SK-N-MC (cell line): ENCODE measurements at regions not wholly inside any gene's neighbourhood (a gene's known extent, or its start where the extent isn't known, plus 50 kb on each side); places are given as distances from the start of the nearest gene placed in this dataset.

Source experiments
- DNase-seq: peaks from one replicate; pipeline ENCODE4 v3.0.0-alpha.2; 2011; ENCODE audit warnings: low read depth, low spot score
- H3K27ac ChIP-seq: fragments of 200-600 bp; sonication (generic); 2 replicates; pipeline ENCODE4 v1.5.1; 2016; ENCODE audit warnings: mixed run types
- H3K36me3 ChIP-seq: fragments of 200-600 bp; sonication (generic); 2 replicates; pipeline ENCODE4 v1.6.1; 2017; ENCODE audit warnings: antibody characterized with exemption, low read length, mixed read lengths; ENCODE audit not compliant: insufficient read depth
- H3K4me3 ChIP-seq: fragments of 200-600 bp; sonication (generic); 2 replicates; pipeline ENCODE4 v1.5.1; 2016
- H3K9ac ChIP-seq: fragments of 200-600 bp; sonication (generic); 2 replicates; pipeline ENCODE4 v1.8.0; 2017; ENCODE audit warnings: mixed run types, mixed read lengths; ENCODE audit not compliant: insufficient read length
- H3K9me3 ChIP-seq: fragments of 200-600 bp; sonication (generic); 2 replicates; pipeline ENCODE4 v1.6.1; 2017; ENCODE audit warnings: low read depth, mild to moderate bottlenecking, antibody characterized with exemption, low read length, moderate library complexity, mixed read lengths
- EZH2 ChIP-seq: fragments of 200-600 bp; sonication (generic); IDR thresholded peaks from one replicate; pipeline ENCODE4 v1.6.1; 2017; ENCODE audit warnings: antibody characterized with exemption
- FOXP2 ChIP-seq: optimal IDR thresholded peaks from 2 replicates; pipeline ENCODE3; 2011; ENCODE audit warnings: mild to moderate bottlenecking, moderate library complexity; ENCODE audit not compliant: insufficient read depth; ENCODE audit errors: extremely low read length, control extremely low read depth
- POLR2AphosphoS5 ChIP-seq: IDR thresholded peaks from 2 replicates; pipeline ENCODE4 v1.6.1; 2012; ENCODE audit warnings: mild to moderate bottlenecking, low read depth, low read length, borderline replicate concordance

- Histone ChIP-seq H3K36me3 (no peaks in the 10 kb centered on the region), H3K4me3 (no peak overlapping the region), H3K27ac (no peak overlapping the region), H3K9ac (no peak overlapping the region), H3K9me3 (no peaks in the 10 kb centered on the region)
- no peak for DNase-seq
- TF ChIP-seq EZH2, result no peak
- TF ChIP-seq FOXP2, result no peak
- no peak for TF ChIP-seq POLR2AphosphoS5
Observed at GRCh38 chrX:38856670-38857265, 55.5 kb downstream of the MID1IP1 start.

DNA sequence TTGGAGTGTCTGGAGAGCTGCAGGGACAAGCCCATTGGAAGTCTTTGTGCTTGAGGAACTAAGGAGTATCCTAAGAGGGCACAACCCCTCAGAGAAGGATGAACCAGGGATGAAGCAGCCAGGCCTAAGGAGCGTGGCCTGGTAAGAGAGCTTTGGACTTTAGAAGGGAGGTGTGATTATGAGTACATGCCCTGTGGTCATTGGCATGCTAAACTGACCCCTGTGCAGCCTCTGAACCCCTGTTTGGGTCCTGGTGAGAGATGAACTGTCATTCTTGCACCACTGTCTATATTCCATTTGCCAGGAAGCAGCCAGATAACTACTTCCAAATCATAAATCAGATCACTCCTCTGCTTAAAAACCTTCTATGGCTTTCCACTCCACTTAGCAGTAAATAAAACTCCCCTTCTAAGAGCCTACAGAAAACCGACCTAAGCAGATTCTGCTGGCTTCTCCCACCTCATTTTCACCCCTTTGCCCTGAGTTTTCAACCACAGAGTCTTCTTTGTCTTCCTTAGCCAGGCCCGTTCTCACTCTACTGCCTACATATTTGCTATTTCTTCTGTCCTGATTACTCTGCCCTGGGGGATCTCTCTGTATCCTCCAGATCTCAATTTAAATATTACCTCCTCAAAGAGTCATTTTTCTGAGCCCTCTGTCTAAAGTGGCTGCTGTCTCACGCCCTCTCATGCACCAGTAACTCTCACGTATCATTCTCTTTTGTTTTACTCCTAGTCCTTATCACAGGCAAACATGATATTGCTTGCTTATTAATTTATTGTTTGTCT, 56.7 kb downstream of the MID1IP1 start:
- Histone ChIP-seq H3K36me3 (no peaks in the 10 kb centered on the region), H3K9me3 (no peaks in the 10 kb centered on the region), H3K9ac (no peak overlapping the region), H3K27ac (no peak overlapping the region), H3K4me3 (no peak overlapping the region)
- no peak for TF ChIP-seq POLR2AphosphoS5
- TF ChIP-seq FOXP2, result no peak
- TF ChIP-seq EZH2, result no peak
- no peak for DNase-seq

- TF ChIP-seq FOXP2, result no peak
- no peak for TF ChIP-seq POLR2AphosphoS5
- TF ChIP-seq EZH2, result no peak
- no peak for DNase-seq
- no peak overlapping the region for H3K4me3 ChIP-seq
- H3K9me3 ChIP-seq, result no peaks in the 10 kb centered on the region
- no peaks in the 10 kb centered on the region for H3K36me3 ChIP-seq
- H3K27ac ChIP-seq, result no peak overlapping the region
- no peak overlapping the region for H3K9ac ChIP-seq
Observed at GRCh38 chrX:38859602-38860001, 58.3 kb downstream of the MID1IP1 start.

DNA sequence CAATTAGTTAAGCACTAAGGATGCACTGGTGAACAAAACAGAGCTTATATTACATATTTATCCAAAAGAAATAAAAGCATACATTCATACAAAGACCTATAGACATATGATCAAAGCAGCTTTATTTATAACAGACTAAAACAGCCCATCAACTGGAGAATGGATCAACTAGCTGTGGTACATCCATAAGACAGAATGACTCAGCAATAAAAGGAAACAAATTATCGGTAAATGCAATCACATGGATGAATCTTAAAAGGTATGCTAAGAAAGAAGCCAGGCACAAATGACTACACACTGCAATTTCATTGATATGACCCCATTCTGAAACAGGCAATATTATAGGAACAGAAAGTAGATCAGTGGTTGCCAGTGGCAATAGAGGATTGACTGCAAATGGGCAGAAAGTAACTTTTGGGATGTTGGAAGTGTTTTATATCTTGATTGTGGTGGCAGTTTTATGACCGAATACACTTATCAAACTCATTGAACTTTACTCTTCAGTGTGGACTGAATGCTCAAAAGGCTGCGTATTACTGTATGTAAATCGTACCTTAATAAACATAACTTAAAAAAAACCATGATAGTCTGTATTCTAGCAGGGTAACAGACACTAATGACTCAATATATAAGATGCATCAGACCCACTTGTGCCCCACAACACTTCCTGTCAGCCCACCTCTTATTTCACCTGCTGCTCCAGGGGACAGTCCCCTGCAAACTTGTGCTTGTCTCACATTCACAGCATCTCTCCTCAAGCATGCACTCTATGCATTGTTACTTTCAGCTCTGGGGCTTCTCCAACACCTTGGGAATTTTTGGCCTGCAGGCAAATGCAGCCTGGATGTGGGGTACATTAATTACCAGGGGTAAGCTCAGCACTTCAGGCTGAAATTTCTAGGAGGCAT, 59.1 kb downstream of the MID1IP1 start:
- H3K9me3 ChIP-seq, result no peaks in the 10 kb centered on the region
- H3K4me3 ChIP-seq, result no peak overlapping the region
- no peak for DNase-seq
- no peak overlapping the region for H3K9ac ChIP-seq
- no peak overlapping the region for H3K27ac ChIP-seq
- TF ChIP-seq FOXP2, result no peak
- no peaks in the 10 kb centered on the region for H3K36me3 ChIP-seq

DNA sequence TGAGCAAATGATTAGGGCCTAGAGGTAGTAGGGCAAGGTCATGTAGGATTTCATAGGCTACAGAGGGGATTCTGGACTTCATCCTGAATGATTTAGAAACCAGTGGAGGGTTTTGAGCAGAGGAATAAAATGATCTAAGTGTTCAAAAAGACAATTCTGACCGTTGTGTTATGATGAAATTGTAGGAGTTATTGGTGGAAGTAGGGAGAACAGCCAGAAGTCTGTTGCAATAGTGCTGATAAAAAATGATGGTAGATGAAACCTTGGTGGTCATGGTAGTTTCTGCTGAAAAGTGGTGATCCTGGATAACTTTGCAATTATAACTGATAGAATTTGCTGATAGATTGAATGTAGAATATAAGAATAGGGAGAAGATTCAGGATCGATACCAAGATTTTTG, 60.2 kb downstream of the MID1IP1 start:
- TF ChIP-seq FOXP2 (no peak), POLR2AphosphoS5 (no peak), EZH2 (no peak)
- no peak for DNase-seq
- H3K9me3 ChIP-seq, result no peaks in the 10 kb centered on the region
- no peak overlapping the region for H3K4me3 ChIP-seq
- H3K9ac ChIP-seq, result no peak overlapping the region
- no peak overlapping the region for H3K27ac ChIP-seq
- no peaks in the 10 kb centered on the region for H3K36me3 ChIP-seq

GRCh38 chrX:38862100-38862499, 60.8 kb downstream of the MID1IP1 start:
- Histone ChIP-seq H3K9me3 (no peaks in the 10 kb centered on the region), H3K36me3 (no peaks in the 10 kb centered on the region), H3K27ac (no peak overlapping the region), H3K9ac (no peak overlapping the region), H3K4me3 (no peak overlapping the region)
- DNase-seq, result no peak
- TF ChIP-seq EZH2 (no peak), POLR2AphosphoS5 (no peak), FOXP2 (no peak)

- TF ChIP-seq FOXP2 (no peak), EZH2 (no peak), POLR2AphosphoS5 (no peak)
- no peak overlapping the region for H3K9ac ChIP-seq
- no peaks in the 10 kb centered on the region for H3K9me3 ChIP-seq
- no peak overlapping the region for H3K27ac ChIP-seq
- no peak for DNase-seq
- H3K4me3 ChIP-seq, result no peak overlapping the region
- no peaks in the 10 kb centered on the region for H3K36me3 ChIP-seq
Observed at GRCh38 chrX:38864165-38864564, 62.9 kb downstream of the MID1IP1 start.

GRCh38 chrX:38868321-38868720, 67.1 kb downstream of the MID1IP1 start:
- Histone ChIP-seq H3K9ac (no peak overlapping the region), H3K4me3 (no peak overlapping the region), H3K27ac (no peak overlapping the region), H3K36me3 (no peaks in the 10 kb centered on the region), H3K9me3 (no peaks in the 10 kb centered on the region)
- TF ChIP-seq FOXP2 (no peak), EZH2 (no peak), POLR2AphosphoS5 (no peak)
- no peak for DNase-seq
